Lower leg skin (tissue), 3 donors: ENCODE measurements at regions not wholly inside any gene's neighbourhood (a gene's known extent, or its start where the extent isn't known, plus 50 kb on each side); places are given as distances from the start of the nearest gene placed in this dataset.

Experiments used
- CTCF ChIP-seq, 3 donors: fragments of 450-650 bp; IDR thresholded peaks; one replicate each; pipeline ENCODE4 v1.5.1; 2016; ENCODE audit warnings: antibody characterized with exemption in 3 of 3, mild to moderate bottlenecking in 3 of 3, moderate library complexity in 2 of 3
- POLR2A ChIP-seq, 2 donors: fragments of 450-650 bp; IDR thresholded peaks; one replicate each; pipeline ENCODE4 v1.6.1; 2016 to 2017; ENCODE audit warnings: antibody characterized with exemption in 2 of 2, mild to moderate bottlenecking in 1 of 2, moderate library complexity in 1 of 2

DNA sequence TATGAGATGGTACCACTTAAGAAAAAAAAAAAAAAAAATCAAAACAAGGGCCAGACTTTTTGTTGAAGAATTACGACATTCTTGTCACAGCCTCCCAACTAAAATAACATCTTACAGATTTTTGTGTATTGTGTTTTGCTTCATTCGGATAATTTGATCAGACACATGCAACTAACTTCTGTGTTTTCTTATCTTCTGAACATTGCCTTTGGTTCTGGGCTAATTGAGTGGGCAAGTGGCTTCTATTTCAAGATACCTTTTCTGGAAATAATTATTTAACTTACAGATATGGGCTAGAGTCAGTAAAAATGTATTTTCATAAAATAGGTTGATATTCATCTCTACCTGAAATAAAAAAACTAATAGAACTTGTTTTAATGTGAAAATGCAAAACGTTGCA lies 165.1 kb downstream of the ANKRD7 start:
- TF ChIP-seq POLR2A (IDR thresholded peaks at IDR 0.05) (no peak), CTCF (IDR thresholded peaks at IDR 0.05) (no peak)
